ENCODE measurements at regions not wholly inside any gene's neighbourhood (a gene's known extent, or its start where the extent isn't known, plus 50 kb on each side); places are given as distances from the start of the nearest gene placed in this dataset.

DNA sequence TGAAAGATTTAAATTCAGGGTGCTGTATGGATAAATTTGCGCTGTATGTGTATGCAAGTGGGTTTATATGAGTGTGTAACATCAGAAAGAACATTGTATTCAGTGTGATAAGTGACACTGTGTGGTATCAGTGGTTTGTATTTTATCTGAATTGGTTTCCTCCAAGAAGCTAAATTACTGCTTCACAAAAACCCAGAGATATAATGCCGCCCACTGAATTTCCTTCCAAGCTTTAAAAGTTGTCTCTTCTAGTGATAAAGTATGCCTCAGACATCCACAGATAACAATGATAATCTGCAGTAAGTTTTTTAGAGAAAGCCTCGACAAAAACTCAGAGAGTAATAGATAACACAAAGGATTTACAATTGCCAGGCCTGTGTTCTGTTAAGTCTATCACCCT lies 710.6 kb upstream of the HS3ST1 start:
- TF ChIP-seq, protein P1, sequence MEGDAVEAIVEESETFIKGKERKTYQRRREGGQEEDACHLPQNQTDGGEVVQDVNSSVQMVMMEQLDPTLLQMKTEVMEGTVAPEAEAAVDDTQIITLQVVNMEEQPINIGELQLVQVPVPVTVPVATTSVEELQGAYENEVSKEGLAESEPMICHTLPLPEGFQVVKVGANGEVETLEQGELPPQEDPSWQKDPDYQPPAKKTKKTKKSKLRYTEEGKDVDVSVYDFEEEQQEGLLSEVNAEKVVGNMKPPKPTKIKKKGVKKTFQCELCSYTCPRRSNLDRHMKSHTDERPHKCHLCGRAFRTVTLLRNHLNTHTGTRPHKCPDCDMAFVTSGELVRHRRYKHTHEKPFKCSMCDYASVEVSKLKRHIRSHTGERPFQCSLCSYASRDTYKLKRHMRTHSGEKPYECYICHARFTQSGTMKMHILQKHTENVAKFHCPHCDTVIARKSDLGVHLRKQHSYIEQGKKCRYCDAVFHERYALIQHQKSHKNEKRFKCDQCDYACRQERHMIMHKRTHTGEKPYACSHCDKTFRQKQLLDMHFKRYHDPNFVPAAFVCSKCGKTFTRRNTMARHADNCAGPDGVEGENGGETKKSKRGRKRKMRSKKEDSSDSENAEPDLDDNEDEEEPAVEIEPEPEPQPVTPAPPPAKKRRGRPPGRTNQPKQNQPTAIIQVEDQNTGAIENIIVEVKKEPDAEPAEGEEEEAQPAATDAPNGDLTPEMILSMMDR (conservative IDR thresholded peaks at IDR 0.05; ENCODE audit: low read depth, low read length): no peak
- no peak for TF ChIP-seq EZH2 (IDR thresholded peaks at IDR 0.05; ENCODE audit: borderline replicate concordance, low read depth, low read length, poor library complexity, severe bottlenecking)

Data from A673 (cell line).